ENCODE measurements at regions not wholly inside any gene's neighbourhood (a gene's known extent, or its start where the extent isn't known, plus 50 kb on each side); places are given as distances from the start of the nearest gene placed in this dataset.

GRCh38 chr1:70717211-70717610 lies 306.1 kb downstream of the CTH start (continued):
- no peak for TF ChIP-seq ZBED4 (CRISPR knock-in tag; IDR thresholded peaks at IDR 0.05; ENCODE audit: borderline replicate concordance)
- TF ChIP-seq GABPB1 (CRISPR knock-in tag; IDR thresholded peaks at IDR 0.05) = no peak
- no peak for TF ChIP-seq ZNF501 (CRISPR knock-in tag; IDR thresholded peaks at IDR 0.05)
- no peak for TF ChIP-seq ZSCAN22 (CRISPR knock-in tag; IDR thresholded peaks at IDR 0.05)

- H4K20me1 ChIP-seq (ENCODE audit: insufficient read depth, low read length) = no peaks in the 10 kb centered on the region
- POLR2A ChIA-PET = no interaction called here
- no peak overlapping the region for H3K4me3 ChIP-seq (replicated peaks in 1 of 3; ENCODE audit: insufficient read depth in 1 of 3, low read depth in 2 of 3, low read length in 3 of 3)
- H3K79me2 ChIP-seq (ENCODE audit: insufficient read depth, low read length) = no peaks in the 10 kb centered on the region
- WGBS (ENCODE audit: low lambda C conversion rate) = 0% methylated on average over 1 of the region's 1 CpG
- no peaks in the 10 kb centered on the region for H3K4me1 ChIP-seq (ENCODE audit: insufficient read depth, low read length)
- H3K4me2 ChIP-seq (ENCODE audit: low read depth, low read length) = no peak overlapping the region
- no peak overlapping the region for H3K9ac ChIP-seq (ENCODE audit: insufficient read depth, low read depth, low read length)
- no peak overlapping the region for H2AFZ ChIP-seq (ENCODE audit: low read length)
- DNase-seq (ENCODE audit: low spot score) (no peak), ATAC-seq (no peak), FAIRE-seq (no peak)
- intact Hi-C loops (cut with micrococcal nuclease; ENCODE audit: unreplicated experiment) (no loop called here), in situ Hi-C loops (cut with HindIII; ENCODE audit: extremely low pct_ligation_motif_present, low pct_unique_long_range_greater_than_20kb) (no loop called here)
- TF ChIP-seq ZSCAN25 (CRISPR knock-in tag; IDR thresholded peaks at IDR 0.05) (no peak), ZBED4 (CRISPR knock-in tag; IDR thresholded peaks at IDR 0.05; ENCODE audit: borderline replicate concordance) (no peak), PHF5A (CRISPR knock-in tag; IDR thresholded peaks at IDR 0.05; ENCODE audit: low read depth, unreplicated experiment) (no peak)
- no TSS peak for BruUV-seq (replicated peaks)
- H3K36me3 ChIP-seq (replicated peaks in 1 of 2; ENCODE audit: control insufficient read depth in 1 of 2, insufficient read depth in 2 of 2, low read length in 2 of 2) = no peaks in the 10 kb centered on the region
- H3K27me3 ChIP-seq (ENCODE audit: control insufficient read depth in 1 of 2, insufficient read depth in 2 of 2, low read length in 2 of 2) = no peaks in the 10 kb centered on the region; a peak in 1 of 5 replicates
- no peaks in the 10 kb centered on the region for H3K9me3 ChIP-seq (ENCODE audit: low read length)
- CTCF ChIA-PET (ENCODE audit: low intra/inter-chr PET ratio, low total read pairs) = no interaction called here
- H3K27ac ChIP-seq (ENCODE audit: extremely low read length, insufficient read depth, low read length) = no peak overlapping the region
Observed at GRCh38 chr1:70717656-70718055, 306.6 kb downstream of the CTH start.
